H1 (cell line): ENCODE measurements at regions not wholly inside any gene's neighbourhood (a gene's known extent, or its start where the extent isn't known, plus 50 kb on each side); places are given as distances from the start of the nearest gene placed in this dataset.

ENCODE experiments used
- CBX5 ChIP-seq: fragments of 300-800, 300-1000 bp; sonication (generic); IDR thresholded peaks from 2 replicates; pipeline ENCODE4 v1.7.1; 2016; ENCODE audit warnings: antibody characterized with exemption, low read length, low read depth
- CTCF ChIP-seq, 3 experiments: IDR thresholded peaks; 1 replicate in 2 of 3; 2 replicates in 1 of 3; pipeline versions ENCODE4 v1.5.1 to v1.6.1; 2011; ENCODE audit warnings: low read length in 3 of 3, mild to moderate bottlenecking in 3 of 3, inconsistent platforms in 2 of 3, low read depth in 1 of 3, moderate library complexity in 1 of 3; ENCODE audit not compliant: insufficient read depth in 1 of 3; ENCODE audit errors: control extremely low read depth in 1 of 3
- POLR2AphosphoS5 ChIP-seq: IDR thresholded peaks from 2 replicates; pipeline ENCODE4 v1.6.1; 2011; ENCODE audit warnings: low read depth, low read length
- TAF1 ChIP-seq: IDR thresholded peaks from 2 replicates; pipeline ENCODE4 v1.6.1; 2011; ENCODE audit warnings: mild to moderate bottlenecking, low read depth, low read length

- TF ChIP-seq CTCF (IDR thresholded peaks at IDR 0.05; ENCODE audit: control extremely low read depth in 1 of 3, insufficient read depth in 1 of 3, low read depth in 1 of 3, low read length in 3 of 3), result no peak
- no peak for TF ChIP-seq TAF1
- no peak for TF ChIP-seq POLR2AphosphoS5
- no peak for TF ChIP-seq CBX5
These were observed 282.9 kb upstream of the IRX5 start for GRCh38 chr16:54647725-54648221.
